ENCODE measurements at regions not wholly inside any gene's neighbourhood (a gene's known extent, or its start where the extent isn't known, plus 50 kb on each side); places are given as distances from the start of the nearest gene placed in this dataset.

GRCh38 chr14:104404922-104405321 lies 174.6 kb upstream of the C14orf180 start:
- TF ChIP-seq TAF1 (IDR thresholded peaks at IDR 0.05; ENCODE audit: borderline replicate concordance, insufficient read depth, low read length) (no peak), REST (IDR thresholded peaks at IDR 0.05; ENCODE audit: insufficient read depth in 1 of 2, low read depth in 2 of 2, low read length in 2 of 2) (no peak), POLR2AphosphoS5 (IDR thresholded peaks at IDR 0.05; ENCODE audit: low read depth, low read length) (no peak), SIN3A (IDR thresholded peaks at IDR 0.05; ENCODE audit: borderline replicate concordance, insufficient read depth, low read length) (no peak), FOXP2 (optimal IDR thresholded peaks at IDR 0.05; ENCODE audit: borderline replicate concordance, extremely low read depth, extremely low read length, insufficient read depth) (no peak)

GRCh38 chr14:104405360-104406226 lies 174.0 kb upstream of the C14orf180 start:
- no peak for TF ChIP-seq SIN3A (IDR thresholded peaks at IDR 0.05; ENCODE audit: borderline replicate concordance, insufficient read depth, low read length)
- no peak for TF ChIP-seq FOXP2 (optimal IDR thresholded peaks at IDR 0.05; ENCODE audit: borderline replicate concordance, extremely low read depth, extremely low read length, insufficient read depth)
- TF ChIP-seq TAF1 (IDR thresholded peaks at IDR 0.05; ENCODE audit: borderline replicate concordance, insufficient read depth, low read length) = no peak
- TF ChIP-seq REST (IDR thresholded peaks at IDR 0.05; ENCODE audit: insufficient read depth in 1 of 2, low read depth in 2 of 2, low read length in 2 of 2) = no peak
- no peak for TF ChIP-seq POLR2AphosphoS5 (IDR thresholded peaks at IDR 0.05; ENCODE audit: low read depth, low read length)

GRCh38 chr14:104406831-104407230 lies 172.7 kb upstream of the C14orf180 start:
- TF ChIP-seq TAF1 (IDR thresholded peaks at IDR 0.05; ENCODE audit: borderline replicate concordance, insufficient read depth, low read length) (no peak), FOXP2 (optimal IDR thresholded peaks at IDR 0.05; ENCODE audit: borderline replicate concordance, extremely low read depth, extremely low read length, insufficient read depth) (no peak), SIN3A (IDR thresholded peaks at IDR 0.05; ENCODE audit: borderline replicate concordance, insufficient read depth, low read length) (no peak), POLR2AphosphoS5 (IDR thresholded peaks at IDR 0.05; ENCODE audit: low read depth, low read length) (no peak), REST (IDR thresholded peaks at IDR 0.05; ENCODE audit: insufficient read depth in 1 of 2, low read depth in 2 of 2, low read length in 2 of 2) (no peak)

GRCh38 chr14:104416383-104416782 lies 163.2 kb upstream of the C14orf180 start:
- TF ChIP-seq POLR2AphosphoS5 (IDR thresholded peaks at IDR 0.05; ENCODE audit: low read depth, low read length) = no peak
- no peak for TF ChIP-seq FOXP2 (optimal IDR thresholded peaks at IDR 0.05; ENCODE audit: borderline replicate concordance, extremely low read depth, extremely low read length, insufficient read depth)
- no peak for TF ChIP-seq TAF1 (IDR thresholded peaks at IDR 0.05; ENCODE audit: borderline replicate concordance, insufficient read depth, low read length)
- no peak for TF ChIP-seq SIN3A (IDR thresholded peaks at IDR 0.05; ENCODE audit: borderline replicate concordance, insufficient read depth, low read length)
- no peak for TF ChIP-seq REST (IDR thresholded peaks at IDR 0.05; ENCODE audit: insufficient read depth in 1 of 2, low read depth in 2 of 2, low read length in 2 of 2)
